HG02938 (cell line): ENCODE measurements at regions not wholly inside any gene's neighbourhood (a gene's known extent, or its start where the extent isn't known, plus 50 kb on each side); places are given as distances from the start of the nearest gene placed in this dataset.
A peak's percentile ranks its signal among the peaks of the same experiment; 100 is the strongest.
"Not testable (repeated sequence)": the region's sequence is repeated elsewhere in the genome, so short reads cannot be mapped to it uniquely, and the experiment has no call there.

Experiments used
- ATAC-seq: cut with Tn5 transposase; IDR thresholded peaks from one replicate; pipeline ENCODE4 v1.9.1; 2021; ENCODE audit warnings: mild to moderate bottlenecking, moderate library complexity; ENCODE audit not compliant: unreplicated experiment

GRCh38 chr6:170150590-170150945, 140.3 kb downstream of the DLL1 start:
- no peak for ATAC-seq

GRCh38 chr6:170149681-170150589, 140.9 kb downstream of the DLL1 start:
- ATAC-seq = no peak

- ATAC-seq = no peak
Measured at GRCh38 chr6:170148709-170149470, 142.0 kb downstream of the DLL1 start.

- ATAC-seq = peak; percentile 55
Measured at GRCh38 chr6:170147832-170148708, 142.8 kb downstream of the DLL1 start.

- ATAC-seq = no peak
Measured at GRCh38 chr6:170147056-170147787, 143.7 kb downstream of the DLL1 start.

- ATAC-seq = no peak
Measured at GRCh38 chr6:170146640-170147039, 144.2 kb downstream of the DLL1 start.

- ATAC-seq = not testable (repeated sequence)
Measured at GRCh38 chr6:170146131-170146530, 144.7 kb downstream of the DLL1 start.

GRCh38 chr6:170145716-170146115, 145.2 kb downstream of the DLL1 start:
- ATAC-seq = not testable (repeated sequence)

GRCh38 chr6:170145272-170145592, 145.6 kb downstream of the DLL1 start:
- no peak for ATAC-seq

GRCh38 chr6:170144571-170145271, 146.2 kb downstream of the DLL1 start:
- ATAC-seq = no peak

GRCh38 chr6:170143401-170144150, 147.3 kb downstream of the DLL1 start:
- no peak for ATAC-seq

- no peak for ATAC-seq
Measured at GRCh38 chr6:170142559-170142958, 148.3 kb downstream of the DLL1 start.

GRCh38 chr6:170141061-170141460, 149.8 kb downstream of the DLL1 start:
- ATAC-seq = not testable (repeated sequence)

GRCh38 chr6:170140129-170140528, 150.7 kb downstream of the DLL1 start:
- no peak for ATAC-seq

- no peak for ATAC-seq
Measured at GRCh38 chr6:170139531-170139930, 151.3 kb downstream of the DLL1 start.

GRCh38 chr6:170139046-170139445, 151.8 kb downstream of the DLL1 start:
- ATAC-seq = not testable (repeated sequence)

GRCh38 chr6:170137911-170138910, 152.7 kb downstream of the DLL1 start:
- no peak for ATAC-seq
